Erythroblast (primary cell): ENCODE measurements at regions not wholly inside any gene's neighbourhood (a gene's known extent, or its start where the extent isn't known, plus 50 kb on each side); places are given as distances from the start of the nearest gene placed in this dataset.
"Not testable (repeated sequence)": the region's sequence is repeated elsewhere in the genome, so short reads cannot be mapped to it uniquely, and the experiment has no call there.

Source experiments
- GATA1 ChIP-seq: IDR thresholded peaks from 2 replicates; pipeline ENCODE4 v1.6.1; 2011; ENCODE audit warnings: low read depth, mild to moderate bottlenecking, control low read depth, low read length, moderate library complexity
- POLR2A ChIP-seq: IDR thresholded peaks from 2 replicates; pipeline ENCODE4 v1.6.1; 2011; ENCODE audit warnings: mild to moderate bottlenecking, low read length

- TF ChIP-seq POLR2A, GATA1: not testable (repeated sequence)
Observed at GRCh38 chr1:120240181-120240580, 63.9 kb upstream of the SEC22B start.
